ENCODE measurements at regions not wholly inside any gene's neighbourhood (a gene's known extent, or its start where the extent isn't known, plus 50 kb on each side); places are given as distances from the start of the nearest gene placed in this dataset.

- TF ChIP-seq POLR2A (IDR thresholded peaks at IDR 0.05) = no peak
- TF ChIP-seq, protein P1, sequence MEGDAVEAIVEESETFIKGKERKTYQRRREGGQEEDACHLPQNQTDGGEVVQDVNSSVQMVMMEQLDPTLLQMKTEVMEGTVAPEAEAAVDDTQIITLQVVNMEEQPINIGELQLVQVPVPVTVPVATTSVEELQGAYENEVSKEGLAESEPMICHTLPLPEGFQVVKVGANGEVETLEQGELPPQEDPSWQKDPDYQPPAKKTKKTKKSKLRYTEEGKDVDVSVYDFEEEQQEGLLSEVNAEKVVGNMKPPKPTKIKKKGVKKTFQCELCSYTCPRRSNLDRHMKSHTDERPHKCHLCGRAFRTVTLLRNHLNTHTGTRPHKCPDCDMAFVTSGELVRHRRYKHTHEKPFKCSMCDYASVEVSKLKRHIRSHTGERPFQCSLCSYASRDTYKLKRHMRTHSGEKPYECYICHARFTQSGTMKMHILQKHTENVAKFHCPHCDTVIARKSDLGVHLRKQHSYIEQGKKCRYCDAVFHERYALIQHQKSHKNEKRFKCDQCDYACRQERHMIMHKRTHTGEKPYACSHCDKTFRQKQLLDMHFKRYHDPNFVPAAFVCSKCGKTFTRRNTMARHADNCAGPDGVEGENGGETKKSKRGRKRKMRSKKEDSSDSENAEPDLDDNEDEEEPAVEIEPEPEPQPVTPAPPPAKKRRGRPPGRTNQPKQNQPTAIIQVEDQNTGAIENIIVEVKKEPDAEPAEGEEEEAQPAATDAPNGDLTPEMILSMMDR (IDR thresholded peaks at IDR 0.05) = no peak
Observed at GRCh38 chr13:54733639-54734038, 1705.0 kb downstream of the OLFM4 start.
